Pancreas (tissue), 10 donors: ENCODE measurements at regions not wholly inside any gene's neighbourhood (a gene's known extent, or its start where the extent isn't known, plus 50 kb on each side); places are given as distances from the start of the nearest gene placed in this dataset.

ENCODE experiments used
- ATAC-seq, 4 donors: fragments of 200-7000 bp; cut with Tn5 transposase; one replicate each; pipeline versions ENCODE4 v1.8.0 to v1.9.1; 2020; ENCODE audit warnings: mild to moderate bottlenecking in 4 of 4, moderate library complexity in 4 of 4
- DNase-seq, 6 donors: peaks; one replicate each; pipeline ENCODE4 v3.0.0-alpha.2; 2020
- FAIRE-seq: peaks from 2 replicates; lab custom pipeline; 2012; peaks lifted over from hg19 to GRCh38; lab: Jason Lieb, UNC
- H3K27ac ChIP-seq, 4 donors: fragments of 200-600 bp; sonication (generic); 1 replicate in 3 of 4; 2 replicates in 1 of 4; pipeline versions ENCODE4 v1.5.0 to v1.8.0; 2020
- H3K27me3 ChIP-seq, 4 donors: fragments of 200-600 bp; one replicate each; pipeline ENCODE4 v1.8.0; 2021
- H3K36me3 ChIP-seq, 3 donors: fragments of 200-600 bp; sonication (generic) in 1 of 3; one replicate each; pipeline versions ENCODE4 v1.5.0 to v1.8.0; 2020 to 2021
- H3K4me1 ChIP-seq, 3 donors: fragments of 200-600 bp; one replicate each; pipeline ENCODE4 v1.8.0; 2021
- H3K4me3 ChIP-seq, 4 donors: fragments of 200-600 bp; sonication (generic) in 2 of 4; one replicate each; pipeline versions ENCODE4 v1.5.0 to v1.8.0; 2020 to 2021
- H3K9me3 ChIP-seq, 4 donors: fragments of 200-600 bp; one replicate each; pipeline ENCODE4 v1.8.0; 2021
- CTCF ChIP-seq, 4 donors: fragments of 200-600 bp; sonication (generic) in 3 of 4; IDR thresholded peaks; one replicate each; pipeline versions ENCODE4 v1.5.0 to v1.8.0; 2021; ENCODE audit warnings: antibody characterized with exemption in 4 of 4
- WGBS, 2 donors: extraction: QIAGEN DNeasy Blood & Tissue Kit; methylation state at CpG; one replicate each; pipeline ENCODE4 v1.1.7; 2013; 5-methylcytosine and 5-hydroxymethylcytosine counted together
- intact Hi-C, 3 donors: fragments of 100-400 bp; cut with DNase I; formaldehyde crosslinking; loops; one replicate each; pipeline versions ENCODE4 v1.11.1 to v1.14.2; 2022
- donor health status: healthy with polysubstance abuse.
- donor health status: DM: no; HTN: no; CAD: no; lungs with moderate emphysema.
- donor health status: DM: no; HTN: no; CAD: no.
- donor health status: control.
- donor health status: control.
- donor health status: Bipolar disorder and iron deficiency.
- donor health status: DM: yes; HTN: yes; CAD: no.
- donor health status: DM: no; HTN: no; CAD: no.
- donor health status: DM: no; HTN: no; CAD: no.
- donor health status: DM: yes; HTN: yes; CAD: no.

- intact Hi-C loops: no loop called here
- H3K4me1 ChIP-seq: no peaks in the 10 kb centered on the region
- no peak for TF ChIP-seq CTCF (IDR thresholded peaks at IDR 0.05)
- H3K9me3 ChIP-seq: no peaks in the 10 kb centered on the region
- peak in 2 of 6 donors; percentile 44 to 46 for DNase-seq
- H3K27ac ChIP-seq: no peak overlapping the region
- FAIRE-seq: no peak
- H3K27me3 ChIP-seq: no peaks in the 10 kb centered on the region
- ATAC-seq: no peak
- H3K36me3 ChIP-seq: no peaks in the 10 kb centered on the region
- 81% methylated on average over 21 of the region's 21 CpGs for WGBS, 2 donors
- no peak overlapping the region for H3K4me3 ChIP-seq
Measured at GRCh38 chr14:104238424-104239184, 100.2 kb downstream of the KIF26A start.

GRCh38 chr14:104239185-104239775, 100.9 kb downstream of the KIF26A start:
- FAIRE-seq: no peak
- Histone ChIP-seq H3K4me1 (no peaks in the 10 kb centered on the region), H3K36me3 (no peaks in the 10 kb centered on the region), H3K4me3 (no peak overlapping the region), H3K27ac (no peak overlapping the region), H3K9me3 (no peaks in the 10 kb centered on the region), H3K27me3 (no peaks in the 10 kb centered on the region)
- no peak for TF ChIP-seq CTCF (IDR thresholded peaks at IDR 0.05)
- peak in 1 of 6 donors; percentile 38 for DNase-seq
- 58 to 60% methylated on average over 7 to 8 of the region's 8 CpGs for WGBS, 2 donors
- intact Hi-C loops: no loop called here
- ATAC-seq: no peak

- no peak overlapping the region for H3K27ac ChIP-seq
- DNase-seq (peak in 2 of 6 donors; percentile 34 to 44), FAIRE-seq (no peak), ATAC-seq (peak in 1 of 4 donors; percentile 50)
- no peak for TF ChIP-seq CTCF (IDR thresholded peaks at IDR 0.05)
- intact Hi-C loops: no loop called here
- no peaks in the 10 kb centered on the region for H3K9me3 ChIP-seq
- H3K4me3 ChIP-seq: no peak overlapping the region
- H3K27me3 ChIP-seq: no peaks in the 10 kb centered on the region
- WGBS, 2 donors: 41 to 50% methylated on average over 17 of the region's 17 CpGs
- no peaks in the 10 kb centered on the region for H3K36me3 ChIP-seq
- no peaks in the 10 kb centered on the region for H3K4me1 ChIP-seq
Measured at GRCh38 chr14:104239861-104240301, 101.5 kb downstream of the KIF26A start.

GRCh38 chr14:104240434-104241157, 102.2 kb downstream of the KIF26A start:
- H3K9me3 ChIP-seq: no peaks in the 10 kb centered on the region
- 70 to 71% methylated on average over 12 of the region's 12 CpGs for WGBS, 2 donors
- no peak overlapping the region for H3K27ac ChIP-seq
- no peak for FAIRE-seq
- intact Hi-C loops: no loop called here
- H3K36me3 ChIP-seq: no peaks in the 10 kb centered on the region
- H3K4me1 ChIP-seq: no peaks in the 10 kb centered on the region
- H3K27me3 ChIP-seq: no peaks in the 10 kb centered on the region
- peak in 1 of 6 donors; percentile 25 for DNase-seq
- ATAC-seq: no peak
- TF ChIP-seq CTCF (IDR thresholded peaks at IDR 0.05): no peak
- H3K4me3 ChIP-seq: no peak overlapping the region
